ENCODE measurements at regions not wholly inside any gene's neighbourhood (a gene's known extent, or its start where the extent isn't known, plus 50 kb on each side); places are given as distances from the start of the nearest gene placed in this dataset.

GRCh38 chr19:31874313-31874712 lies 471.1 kb upstream of the ZNF507 start:
- Histone ChIP-seq H4K8ac (ENCODE audit: low read depth in 2 of 2, low read length in 2 of 2) (no peak overlapping the region), H2AK5ac (ENCODE audit: low read depth, low read length) (no peak overlapping the region), H3K27ac (ENCODE audit: insufficient read depth, low read length) (no peak overlapping the region), H3K36me3 (ENCODE audit: control insufficient read depth, insufficient read depth, low read length) (no peaks in the 10 kb centered on the region), H3K9me3 (ENCODE audit: control insufficient read depth, insufficient read depth, low read length) (peaks cover 18% of the 10 kb centered on the region), H4K91ac (ENCODE audit: insufficient read depth, low read depth, low read length) (no peak overlapping the region), H3K9ac (ENCODE audit: low read depth, low read length) (no peak overlapping the region), H2AFZ (replicated peaks; ENCODE audit: low read length, poor library complexity) (no peak overlapping the region), H3K4me1 (ENCODE audit: control insufficient read depth, insufficient read depth, low read length) (no peaks in the 10 kb centered on the region), H2BK20ac (ENCODE audit: low read depth, low read length) (no peak overlapping the region), H3K56ac (ENCODE audit: extremely low read depth, insufficient read depth, low read length) (no peak overlapping the region), H4K5ac (ENCODE audit: low read depth, low read length) (no peak overlapping the region), H4K20me1 (ENCODE audit: insufficient read depth, low read length) (no peaks in the 10 kb centered on the region), H3K4me2 (ENCODE audit: low read depth, low read length) (no peak overlapping the region), H3K4me3 (ENCODE audit: insufficient read depth, low read depth, low read length) (no peak overlapping the region), H3K18ac (ENCODE audit: low read depth, low read length) (no peak overlapping the region), H3K79me1 (ENCODE audit: low read depth in 1 of 2, low read length in 2 of 2) (no peaks in the 10 kb centered on the region), H2BK5ac (ENCODE audit: low read depth, low read length, poor library complexity, severe bottlenecking) (peak overlapping the region; percentile 72), H3K9me1 (ENCODE audit: insufficient read depth, low read length) (no peaks in the 10 kb centered on the region), H2BK15ac (ENCODE audit: low read depth, low read length) (no peak overlapping the region), H2BK120ac (ENCODE audit: low read depth, low read length) (no peak overlapping the region), H3K4ac (ENCODE audit: low read depth, low read length) (no peak overlapping the region), H3K14ac (replicated peaks; ENCODE audit: low read depth, low read length) (no peak overlapping the region), H3K23ac (ENCODE audit: low read depth, low read length) (no peak overlapping the region), H3K27me3 (ENCODE audit: control insufficient read depth, insufficient read depth, low read length) (no peaks in the 10 kb centered on the region), H2AK9ac (replicated peaks; ENCODE audit: low read depth, low read length, poor library complexity) (no peak overlapping the region)
- intact Hi-C loops (cut with micrococcal nuclease): no loop called here
- POLR2A ChIA-PET (ENCODE audit: unreplicated experiment): no interaction called here
- WGBS, 2 experiments (ENCODE audit: extremely low coverage in 2 of 2, insufficient read length in 1 of 2): 58% methylated on average over 4 of the region's 4 CpGs; no CpG with 5 or more reads in 1 of the 2 experiments
- dilution Hi-C loops (cut with HindIII; ENCODE audit: low sequenced_read_pairs, unreplicated experiment): no loop called here
- CTCF ChIA-PET: no interaction called here
- in situ Hi-C loops (cut with MboI; ENCODE audit: low sequenced_read_pairs): no loop called here
- TF ChIP-seq FOS (IDR thresholded peaks at IDR 0.05; ENCODE audit: low read depth, low read length): no peak
- TF ChIP-seq, protein P1, sequence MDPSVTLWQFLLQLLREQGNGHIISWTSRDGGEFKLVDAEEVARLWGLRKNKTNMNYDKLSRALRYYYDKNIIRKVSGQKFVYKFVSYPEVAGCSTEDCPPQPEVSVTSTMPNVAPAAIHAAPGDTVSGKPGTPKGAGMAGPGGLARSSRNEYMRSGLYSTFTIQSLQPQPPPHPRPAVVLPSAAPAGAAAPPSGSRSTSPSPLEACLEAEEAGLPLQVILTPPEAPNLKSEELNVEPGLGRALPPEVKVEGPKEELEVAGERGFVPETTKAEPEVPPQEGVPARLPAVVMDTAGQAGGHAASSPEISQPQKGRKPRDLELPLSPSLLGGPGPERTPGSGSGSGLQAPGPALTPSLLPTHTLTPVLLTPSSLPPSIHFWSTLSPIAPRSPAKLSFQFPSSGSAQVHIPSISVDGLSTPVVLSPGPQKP (IDR thresholded peaks at IDR 0.05; ENCODE audit: borderline replicate concordance, low read depth, low read length): no peak
- TF ChIP-seq MAZ (IDR thresholded peaks at IDR 0.05; ENCODE audit: borderline replicate concordance, low read depth, low read length): no peak
- no peak for TF ChIP-seq RFX5 (IDR thresholded peaks at IDR 0.05; ENCODE audit: low read depth, low read length)
- TF ChIP-seq RCOR1 (IDR thresholded peaks at IDR 0.05; ENCODE audit: insufficient replicate concordance, low read length): no peak
- TF ChIP-seq NFE2L2 (IDR thresholded peaks at IDR 0.05; ENCODE audit: low read depth, low read length): no peak
- TF ChIP-seq SMC3 (IDR thresholded peaks at IDR 0.05; ENCODE audit: low read depth, low read length): no peak
- no peak for TF ChIP-seq MAFK (IDR thresholded peaks at IDR 0.05; ENCODE audit: low read depth, low read length)
- TF ChIP-seq CHD1 (IDR thresholded peaks at IDR 0.05; ENCODE audit: low read depth, low read length): no peak
- TF ChIP-seq RAD21 (IDR thresholded peaks at IDR 0.05; ENCODE audit: low read length): no peak
- TF ChIP-seq CEBPB (IDR thresholded peaks at IDR 0.05; ENCODE audit: low read depth, low read length): no peak
- no peak for TF ChIP-seq BHLHE40 (IDR thresholded peaks at IDR 0.05; ENCODE audit: low read depth, low read length)
- TF ChIP-seq POLR2A (IDR thresholded peaks at IDR 0.05; ENCODE audit: low read depth, low read length): no peak
- no peak for TF ChIP-seq MXI1 (IDR thresholded peaks at IDR 0.05; ENCODE audit: borderline replicate concordance, low read depth, low read length)
- TF ChIP-seq, protein P2, sequence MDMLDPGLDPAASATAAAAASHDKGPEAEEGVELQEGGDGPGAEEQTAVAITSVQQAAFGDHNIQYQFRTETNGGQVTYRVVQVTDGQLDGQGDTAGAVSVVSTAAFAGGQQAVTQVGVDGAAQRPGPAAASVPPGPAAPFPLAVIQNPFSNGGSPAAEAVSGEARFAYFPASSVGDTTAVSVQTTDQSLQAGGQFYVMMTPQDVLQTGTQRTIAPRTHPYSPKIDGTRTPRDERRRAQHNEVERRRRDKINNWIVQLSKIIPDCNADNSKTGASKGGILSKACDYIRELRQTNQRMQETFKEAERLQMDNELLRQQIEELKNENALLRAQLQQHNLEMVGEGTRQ (IDR thresholded peaks at IDR 0.05; ENCODE audit: low read depth, low read length): no peak
- no peak for ATAC-seq (ENCODE audit: low read depth)
- DNase-seq: no peak
- BruUV-seq (replicated peaks): no TSS peak

All from IMR-90 (cell line).